NCI-H146 (cell line): ENCODE measurements at regions not wholly inside any gene's neighbourhood (a gene's known extent, or its start where the extent isn't known, plus 50 kb on each side); places are given as distances from the start of the nearest gene placed in this dataset.
"Not testable (repeated sequence)": the region's sequence is repeated elsewhere in the genome, so short reads cannot be mapped to it uniquely, and the experiment has no call there.

Source experiments
- DNase-seq: peaks from one replicate; lab custom pipeline; 2025; lab: John Stamatoyannopoulos, UW

DNA sequence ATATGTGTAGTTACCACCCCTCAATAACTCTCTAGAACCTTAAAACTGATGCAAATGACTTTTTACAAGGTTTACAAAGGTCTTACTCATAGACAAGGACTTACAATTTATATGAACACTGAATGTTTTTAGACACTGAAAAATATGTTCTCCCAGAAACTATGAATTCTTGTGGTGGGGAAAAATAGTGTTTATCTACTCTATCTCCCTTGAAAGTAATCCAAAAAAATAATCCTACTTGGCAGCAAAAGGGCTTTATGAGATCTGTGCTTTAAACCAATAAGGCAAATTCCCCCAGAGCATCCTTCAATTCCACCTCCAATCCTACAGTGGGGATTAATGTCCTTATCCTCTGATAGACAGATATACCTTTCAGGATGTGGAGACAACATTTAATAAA is 1984.1 kb upstream of the RAG2 start:
- DNase-seq = no peak

DNA sequence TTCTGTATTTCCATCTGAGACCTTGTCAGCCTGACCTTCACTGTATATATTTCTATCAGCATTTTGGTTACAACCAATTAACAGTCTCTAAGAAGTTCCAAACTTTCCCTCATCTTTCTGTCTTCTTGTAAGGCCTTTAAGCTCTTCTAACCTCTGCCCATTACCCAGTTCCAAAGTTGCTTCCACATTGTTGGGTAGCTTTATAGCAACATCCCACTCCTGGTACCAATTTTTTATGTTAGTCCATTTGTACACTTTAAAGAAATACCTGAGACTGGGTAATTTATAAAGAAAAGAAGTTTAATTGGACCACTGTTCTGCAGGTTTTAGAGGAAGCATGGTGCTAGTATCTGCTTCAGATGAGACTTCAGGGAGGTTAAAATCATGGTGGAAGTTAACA is 1979.7 kb upstream of the RAG2 start:
- DNase-seq = no peak

DNA sequence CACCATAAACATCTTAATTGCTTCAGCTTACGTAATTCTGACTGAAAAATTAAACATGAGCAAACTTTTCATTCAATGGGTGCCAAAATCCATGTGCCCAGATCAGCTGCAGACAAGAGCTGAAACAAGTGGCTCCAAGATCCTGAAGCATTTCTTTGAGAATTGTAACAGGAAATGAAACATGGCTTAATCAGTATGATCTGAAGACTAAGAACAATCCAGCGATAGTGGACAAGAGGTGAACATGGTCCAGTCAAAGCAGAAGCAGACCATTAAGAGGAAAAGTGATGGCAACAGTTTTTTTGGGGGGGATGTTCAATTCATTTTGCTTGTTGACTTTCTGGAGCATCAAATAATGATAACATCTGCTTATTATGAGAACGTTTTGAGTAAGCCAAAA is 1964.5 kb upstream of the RAG2 start:
- DNase-seq = no peak

- no peak for DNase-seq
These were observed 1955.1 kb upstream of the RAG2 start for GRCh38 chr11:38553148-38553547.

DNA sequence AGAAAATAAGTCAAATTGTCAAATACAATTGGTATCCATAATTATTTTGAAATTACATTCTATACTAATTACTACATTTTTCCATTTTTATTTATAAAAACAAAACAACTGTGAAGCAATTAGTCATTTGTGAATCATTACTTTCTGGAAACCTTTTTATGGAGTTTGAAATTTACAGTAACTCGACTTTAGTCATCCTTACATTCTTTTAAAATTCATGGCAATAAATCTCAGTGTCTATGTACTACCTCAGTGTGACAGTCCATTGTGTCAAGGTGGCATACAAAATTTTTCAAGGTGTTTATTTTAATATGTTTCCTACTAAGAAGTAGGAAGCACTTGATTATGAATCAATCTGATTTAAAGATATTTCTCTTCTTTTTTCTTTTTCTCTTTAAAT is 1949.4 kb upstream of the RAG2 start:
- DNase-seq = no peak

GRCh38 chr11:38543986-38544385 is 1946.0 kb upstream of the RAG2 start:
- DNase-seq = no peak

- DNase-seq = no peak
These were observed 1945.3 kb upstream of the RAG2 start for GRCh38 chr11:38543311-38543710.

- no peak for DNase-seq
These were observed 1941.0 kb upstream of the RAG2 start for GRCh38 chr11:38538866-38539680.

- no peak for DNase-seq
These were observed 1932.2 kb upstream of the RAG2 start for GRCh38 chr11:38530226-38530625.

- no peak for DNase-seq
These were observed 1926.9 kb upstream of the RAG2 start for GRCh38 chr11:38524945-38525344.

DNA sequence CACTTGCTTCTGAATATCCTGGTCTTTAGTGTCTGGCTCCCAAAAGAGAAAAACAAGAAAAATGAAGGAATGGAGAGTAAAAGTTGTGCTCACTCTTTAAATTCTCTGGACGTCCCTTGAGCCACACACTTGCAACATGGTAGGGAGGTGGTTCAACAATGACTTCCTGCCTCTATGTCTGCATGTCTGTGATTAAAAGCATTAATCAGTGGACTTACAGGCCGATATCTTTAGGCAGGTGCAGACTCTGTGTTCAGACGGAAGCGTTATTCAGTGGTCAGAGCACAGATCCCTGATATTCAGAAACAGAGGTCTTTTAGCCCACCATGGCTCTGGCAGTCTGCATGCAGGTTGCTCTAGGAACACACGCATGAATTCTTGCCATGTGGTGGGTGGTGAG is 1920.0 kb upstream of the RAG2 start:
- DNase-seq = no peak

GRCh38 chr11:38512830-38513229 is 1914.8 kb upstream of the RAG2 start:
- not testable (repeated sequence) for DNase-seq

GRCh38 chr11:38510041-38510440 is 1912.0 kb upstream of the RAG2 start:
- no peak for DNase-seq

DNA sequence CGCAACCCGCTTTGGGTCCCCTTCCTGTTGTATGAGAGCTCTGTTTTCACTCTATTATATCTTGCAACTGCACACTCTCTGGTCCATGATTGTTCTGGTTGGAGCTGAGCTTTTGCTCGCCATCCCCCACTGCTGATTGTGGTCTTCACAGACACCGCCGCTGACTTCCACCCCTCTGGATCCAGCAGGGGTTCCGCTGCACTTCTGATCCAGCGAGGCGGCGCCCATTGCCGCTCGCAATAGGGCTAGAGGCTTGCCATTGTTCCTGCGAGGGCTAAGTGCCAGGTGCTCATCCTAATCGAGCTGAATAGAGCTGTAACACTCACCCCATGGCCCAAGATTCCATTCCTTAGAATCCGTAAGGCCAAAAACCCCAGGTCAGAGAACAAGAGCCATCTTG is 1905.8 kb upstream of the RAG2 start:
- no peak for DNase-seq

- DNase-seq = no peak
These were observed 1900.7 kb upstream of the RAG2 start for GRCh38 chr11:38498721-38499120.

DNA sequence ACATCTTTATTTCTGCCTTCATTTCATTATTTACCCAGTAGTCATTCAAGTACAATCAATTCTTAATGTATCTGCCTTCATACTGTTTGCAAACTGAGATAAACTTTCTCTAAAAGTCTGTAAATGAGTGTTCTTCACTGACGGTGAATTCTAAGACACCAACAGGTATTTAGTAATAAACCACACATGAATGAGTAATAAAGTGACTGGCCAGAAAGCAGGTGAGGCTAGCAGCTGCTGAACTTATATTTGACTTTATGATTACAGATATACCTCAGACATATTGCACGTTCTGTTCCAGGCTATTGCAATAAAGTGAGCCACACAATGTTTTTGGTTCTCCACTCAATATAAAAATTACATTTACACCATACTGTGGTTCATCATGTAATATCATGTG is 1894.0 kb upstream of the RAG2 start:
- no peak for DNase-seq

- no peak for DNase-seq
These were observed 1883.4 kb upstream of the RAG2 start for GRCh38 chr11:38481391-38481790.

- no peak for DNase-seq
These were observed 1879.0 kb upstream of the RAG2 start for GRCh38 chr11:38476808-38477575.

DNA sequence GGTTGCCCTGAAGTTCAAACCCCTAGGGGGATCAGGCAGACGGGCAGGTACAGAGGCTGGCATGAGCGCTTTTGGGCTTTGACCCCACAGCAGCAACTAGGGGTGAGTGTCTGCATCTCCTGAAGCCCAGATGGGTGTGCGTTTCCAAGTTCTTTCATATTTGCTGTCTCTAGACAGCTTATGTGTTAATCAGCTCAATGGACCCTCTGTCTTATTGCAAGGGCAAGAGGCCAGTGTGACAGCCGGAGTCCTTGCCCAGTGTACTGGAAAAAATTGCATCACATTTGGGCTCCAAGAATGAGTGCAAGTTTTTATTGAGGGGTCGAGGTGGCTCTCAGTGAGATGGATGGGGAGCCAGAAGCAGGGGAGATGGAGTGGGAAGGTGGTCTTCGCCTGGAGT is 1863.7 kb upstream of the RAG2 start:
- no peak for DNase-seq

GRCh38 chr11:38460896-38461295 is 1862.9 kb upstream of the RAG2 start:
- DNase-seq = no peak

- no peak for DNase-seq
These were observed 1862.4 kb upstream of the RAG2 start for GRCh38 chr11:38460429-38460828.

DNA sequence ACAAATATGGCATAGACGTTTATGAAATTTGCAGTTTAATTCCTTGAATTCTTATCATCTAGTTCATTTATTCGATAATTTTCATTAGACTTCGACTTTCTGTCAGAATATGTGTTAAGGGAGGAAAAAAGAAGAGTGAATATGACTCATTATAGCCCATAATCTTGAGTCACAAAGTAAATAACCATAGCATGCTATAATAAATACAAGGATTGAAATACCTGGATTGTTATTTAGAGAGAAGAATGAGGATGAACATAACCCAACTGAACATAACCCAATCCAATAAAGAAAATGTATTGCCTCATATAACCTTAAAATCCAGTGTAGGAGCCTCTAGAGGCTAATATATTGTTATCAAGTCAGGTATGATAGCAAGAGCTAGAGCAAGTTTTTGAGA is 1858.3 kb upstream of the RAG2 start:
- DNase-seq = no peak

DNA sequence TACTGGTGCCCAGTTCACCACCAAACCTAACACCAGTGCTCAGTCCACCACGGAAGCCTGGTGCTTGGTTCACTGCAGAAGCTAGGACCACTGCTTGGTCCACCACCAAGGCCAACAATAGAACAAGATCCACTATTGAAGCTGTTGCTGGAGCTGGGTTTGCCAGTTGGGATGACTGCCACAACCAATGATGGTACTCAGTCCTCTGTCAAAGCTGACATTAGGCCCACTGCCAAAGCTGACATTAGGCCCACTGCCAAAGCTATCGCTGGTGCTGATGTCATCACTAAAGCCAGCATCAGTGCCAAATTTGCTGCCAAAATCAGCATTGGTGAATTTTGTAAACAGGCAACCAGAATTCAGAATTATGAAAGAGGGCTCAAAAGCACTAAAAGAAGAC is 1850.2 kb upstream of the RAG2 start:
- no peak for DNase-seq

DNA sequence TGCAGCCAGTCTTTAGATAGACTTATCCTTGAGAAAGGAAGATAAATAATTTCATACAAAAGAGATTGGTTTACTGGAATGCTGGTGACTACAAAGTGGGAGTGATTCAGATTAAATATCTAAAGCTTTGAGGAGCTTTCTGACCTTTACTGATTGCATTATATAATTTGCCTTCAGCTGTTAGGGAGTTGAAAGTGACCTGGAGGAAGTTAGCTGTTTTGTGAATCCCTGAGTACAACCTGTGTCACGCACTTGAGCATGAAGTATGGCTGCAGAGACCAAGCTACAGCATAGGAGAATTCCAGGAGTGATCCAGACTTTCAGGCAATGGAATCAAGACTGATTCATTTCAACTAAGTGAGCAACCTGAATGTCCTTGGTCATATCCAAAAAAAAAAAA is 1848.3 kb upstream of the RAG2 start:
- DNase-seq = no peak
